Stimulated activated naive CD4-positive, alpha-beta T cell (primary cell): ENCODE measurements at regions not wholly inside any gene's neighbourhood (a gene's known extent, or its start where the extent isn't known, plus 50 kb on each side); places are given as distances from the start of the nearest gene placed in this dataset.
"Not testable (repeated sequence)": the region's sequence is repeated elsewhere in the genome, so short reads cannot be mapped to it uniquely, and the experiment has no call there.

Experiments used
- DNase-seq, 6 experiments: peaks; one replicate each; lab custom pipeline; 2025; lab: John Stamatoyannopoulos, UW

DNA sequence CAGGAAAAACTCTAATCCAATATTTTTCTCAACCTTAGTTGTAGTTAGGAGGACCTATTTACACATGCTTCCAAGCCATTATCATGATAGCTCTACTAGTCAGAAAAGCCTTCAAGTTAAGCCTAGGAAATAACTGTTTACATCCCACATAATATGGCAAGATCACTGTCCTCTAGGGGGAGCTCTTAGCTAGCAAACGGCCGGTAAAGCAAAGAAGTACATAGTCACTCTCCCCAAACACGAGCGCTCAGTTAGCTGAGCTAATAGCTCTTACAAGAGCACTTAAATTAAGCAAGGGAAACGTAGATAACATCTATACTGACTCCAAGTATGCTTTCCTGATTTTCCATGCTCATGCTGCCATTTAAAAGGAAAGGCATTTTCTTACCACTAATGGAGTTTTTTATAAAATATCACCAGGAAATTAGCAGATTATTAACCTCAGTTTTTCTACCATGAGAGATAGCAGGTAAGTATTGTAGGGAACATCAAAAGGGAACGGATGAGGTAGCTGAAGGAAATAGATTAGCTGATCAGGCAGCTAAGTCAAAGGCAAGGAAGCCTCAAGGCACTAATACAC lies 100.6 kb upstream of the PABPC3 start:
- DNase-seq = peak in 5 of 6 experiments; percentile 7 to 62 (median 36)

DNA sequence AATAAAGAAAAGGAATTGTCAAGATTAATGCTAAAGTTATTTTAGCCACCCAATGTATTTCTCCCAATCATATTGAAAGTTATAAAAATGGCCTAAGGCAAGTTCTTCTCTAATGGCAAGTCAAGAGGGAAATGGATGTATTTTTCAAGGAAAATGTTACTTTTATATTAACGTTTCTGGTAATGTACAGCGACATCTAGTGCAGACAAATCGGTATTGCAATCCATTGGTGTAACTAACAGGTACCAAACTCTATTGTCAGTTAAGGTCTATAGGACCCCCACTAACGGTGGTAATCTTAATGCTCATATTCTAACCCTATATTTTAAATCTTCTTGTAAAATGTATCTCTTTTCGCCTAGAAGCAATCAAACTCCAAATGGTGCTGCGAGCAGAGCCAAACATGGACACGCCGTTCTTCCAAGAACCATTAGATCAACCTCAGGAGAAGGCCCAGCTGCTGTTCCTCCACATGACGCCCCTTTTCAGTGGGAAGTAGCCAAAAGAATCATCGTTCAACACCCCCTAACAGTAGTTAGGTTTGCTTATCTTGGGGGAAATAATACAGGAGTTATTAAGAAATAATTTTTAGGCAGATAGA lies 98.5 kb upstream of the PABPC3 start:
- DNase-seq = peak in 3 of 6 experiments; percentile 4 to 26 (median 15)

DNA sequence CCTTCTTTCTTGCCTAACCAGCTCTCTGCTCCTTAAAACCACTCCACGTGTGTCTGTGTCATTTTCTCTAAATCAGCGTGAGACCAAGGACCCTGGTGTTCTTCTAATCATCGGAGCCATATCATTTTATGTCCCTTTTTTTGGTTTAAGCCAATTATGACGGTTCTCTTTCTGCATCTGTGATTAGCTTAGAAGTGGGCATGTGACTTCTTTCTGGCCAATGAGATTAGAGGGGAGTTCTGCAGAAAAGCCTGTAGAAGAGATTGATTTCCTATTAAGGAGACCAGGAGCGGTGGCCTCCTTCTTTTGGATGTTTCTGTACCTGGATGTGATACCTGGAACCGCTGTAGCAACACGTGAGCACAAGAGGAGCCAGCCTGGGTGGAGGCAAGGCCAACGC lies 97.5 kb upstream of the PABPC3 start:
- no peak for DNase-seq

DNA sequence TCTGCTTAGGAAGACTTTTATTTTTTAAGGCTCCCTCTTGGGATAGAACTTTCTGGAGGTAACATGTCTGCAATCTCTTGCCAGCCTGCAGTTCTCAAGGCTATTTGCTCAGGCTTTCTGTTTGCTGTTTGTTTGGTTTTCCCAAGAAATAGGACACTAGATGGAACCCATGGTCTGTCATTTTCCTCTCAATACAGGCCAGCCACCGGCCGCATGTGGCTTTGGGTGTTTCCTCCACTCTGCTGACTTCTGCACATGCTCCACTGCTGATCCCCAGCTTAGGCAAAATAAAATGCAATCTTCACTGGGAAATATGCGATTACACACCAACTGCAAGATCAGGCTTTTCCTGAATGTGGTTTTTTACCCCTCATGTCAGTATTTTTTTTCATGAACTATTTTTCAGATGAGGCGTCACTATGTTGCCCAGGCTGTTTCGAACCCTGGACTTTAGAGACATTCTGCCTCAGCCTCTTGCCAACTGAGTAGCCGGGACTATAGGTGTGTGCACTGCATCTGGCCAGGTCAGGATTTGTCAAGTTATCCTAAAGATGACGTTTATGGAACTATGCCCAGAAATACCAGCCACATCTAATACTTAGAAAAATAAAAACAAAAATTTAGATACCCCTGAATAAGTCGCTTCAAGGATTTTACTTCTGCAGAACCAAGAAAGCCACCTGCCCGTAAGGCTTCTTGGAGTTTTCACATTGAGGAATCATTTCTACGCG lies 94.3 kb upstream of the PABPC3 start:
- no peak for DNase-seq

DNA sequence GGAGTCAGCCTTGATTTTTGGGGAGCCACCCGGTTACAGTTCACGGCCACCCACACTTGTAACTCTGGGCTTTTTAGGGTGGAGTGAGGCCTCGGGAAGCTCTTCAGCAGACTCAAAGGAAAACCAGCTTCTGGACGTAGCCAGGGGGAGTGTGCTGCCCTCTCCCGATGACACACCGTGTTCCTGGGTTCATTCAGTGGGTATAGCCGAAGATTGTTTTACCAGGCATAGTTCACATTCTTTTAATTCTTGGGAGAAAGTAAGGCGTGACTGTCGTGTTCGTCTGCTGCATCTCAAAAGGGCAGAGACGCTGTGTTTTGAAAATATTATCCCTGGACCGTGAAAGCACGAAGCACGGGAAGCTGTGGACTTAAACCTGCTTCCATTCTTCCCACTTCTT lies 93.6 kb upstream of the PABPC3 start:
- not testable (repeated sequence) for DNase-seq

DNA sequence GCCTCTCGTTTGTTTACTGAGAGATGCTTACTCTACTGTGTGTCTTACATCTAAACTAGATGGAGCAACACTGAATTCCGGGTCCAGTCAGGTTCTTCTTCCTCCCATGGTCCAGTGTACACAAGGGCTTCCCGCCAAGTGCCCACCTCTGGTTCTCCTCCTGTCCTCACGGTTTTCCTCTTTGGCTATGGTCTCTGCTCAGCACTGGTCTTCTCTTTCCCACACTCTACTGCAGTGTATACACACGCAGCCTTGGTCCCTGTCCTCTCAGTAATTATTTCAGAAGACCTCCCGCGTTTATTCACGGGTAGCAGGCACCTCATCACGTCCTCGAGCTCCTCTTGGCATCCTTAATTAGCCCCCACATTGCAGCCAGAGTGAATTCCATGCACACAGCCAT lies 91.4 kb upstream of the PABPC3 start:
- DNase-seq = not testable (repeated sequence)

DNA sequence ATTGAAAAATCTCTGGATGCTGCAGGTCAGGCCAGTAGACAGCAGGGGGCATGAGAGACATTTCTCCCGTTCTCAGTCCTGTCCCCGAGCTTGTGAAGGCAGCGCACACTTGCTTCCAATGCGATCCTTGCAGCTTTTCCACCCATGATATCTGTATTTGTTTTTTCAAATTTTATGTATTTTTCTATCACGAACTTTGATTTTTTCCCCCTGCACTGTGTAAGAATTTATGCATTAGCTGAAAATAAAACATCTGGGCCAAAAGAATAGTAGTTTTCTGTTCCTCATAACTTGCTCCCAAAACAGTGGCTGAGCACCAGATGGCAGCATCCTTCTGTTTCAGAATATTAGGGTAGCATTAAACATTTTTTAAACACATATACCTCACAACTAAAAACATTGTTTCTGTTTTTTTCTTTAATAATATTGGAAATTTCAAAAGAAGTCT lies 90.9 kb upstream of the PABPC3 start:
- DNase-seq = peak in 2 of 6 experiments; percentile 4 to 13

DNA sequence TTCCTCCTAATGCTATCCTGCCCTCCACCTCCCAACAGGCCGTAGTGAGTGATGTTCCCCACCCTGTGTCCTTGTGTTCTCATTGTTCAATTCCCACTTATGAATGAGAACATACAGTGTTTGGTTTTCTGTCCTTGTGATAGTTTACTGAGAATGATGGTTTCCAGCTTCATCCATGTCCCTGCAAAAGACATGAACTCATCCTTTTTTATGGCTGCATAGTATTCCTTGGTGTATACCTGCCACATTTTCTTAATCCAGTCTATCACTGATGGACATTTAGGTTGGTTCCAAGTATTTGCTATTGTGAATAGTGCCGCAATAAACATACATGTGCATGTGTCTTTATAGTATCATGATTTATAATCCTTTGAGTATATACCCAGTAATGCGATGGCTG lies 88.5 kb upstream of the PABPC3 start:
- DNase-seq = not testable (repeated sequence)

DNA sequence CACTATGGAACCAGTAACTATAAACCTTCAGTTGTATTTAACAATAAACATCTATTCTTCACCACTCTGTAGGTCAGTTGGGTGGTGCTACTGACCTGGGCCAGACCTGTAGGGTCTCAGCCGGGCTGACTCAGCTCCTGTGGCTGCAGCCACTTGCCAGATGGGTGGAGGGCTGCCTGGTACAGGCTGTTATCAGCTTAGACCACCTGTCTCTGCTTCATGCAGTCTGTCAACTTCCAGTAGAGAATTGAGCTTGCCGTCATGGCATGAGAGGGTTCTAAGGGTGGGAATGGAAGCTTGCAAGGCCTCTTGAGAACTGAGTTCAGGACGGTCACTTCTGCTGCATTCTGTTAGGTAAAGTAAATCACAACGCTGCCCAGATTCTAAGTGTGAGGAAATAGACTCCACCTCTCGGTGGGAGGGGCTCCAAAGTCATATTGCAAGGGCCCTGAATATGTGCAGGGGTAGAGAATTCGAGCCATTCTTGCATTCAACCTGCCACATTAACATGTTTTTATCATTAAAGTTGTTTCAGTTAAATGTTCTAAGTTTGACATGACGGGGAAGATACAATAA lies 81.5 kb upstream of the PABPC3 start:
- not testable (repeated sequence) for DNase-seq

DNA sequence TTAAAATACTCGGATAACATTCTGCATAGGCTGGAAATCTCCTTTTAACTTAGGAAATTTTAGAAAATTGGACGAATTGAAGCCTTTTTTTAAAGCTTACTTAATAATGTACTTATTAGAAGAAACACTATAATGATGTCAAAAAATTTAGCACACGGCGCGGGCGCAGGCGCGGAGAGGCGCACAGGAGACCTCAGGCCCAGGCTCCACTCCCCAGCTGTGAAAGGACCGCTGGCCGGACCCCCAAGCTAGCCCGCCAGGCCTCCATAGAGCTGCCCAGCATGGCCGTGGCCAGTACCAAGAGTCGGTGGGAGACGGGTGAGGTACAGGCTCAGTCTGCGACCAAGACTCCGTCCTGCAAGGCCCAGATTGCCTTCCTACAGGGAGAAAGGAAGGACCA lies 78.8 kb upstream of the PABPC3 start:
- not testable (repeated sequence) for DNase-seq

DNA sequence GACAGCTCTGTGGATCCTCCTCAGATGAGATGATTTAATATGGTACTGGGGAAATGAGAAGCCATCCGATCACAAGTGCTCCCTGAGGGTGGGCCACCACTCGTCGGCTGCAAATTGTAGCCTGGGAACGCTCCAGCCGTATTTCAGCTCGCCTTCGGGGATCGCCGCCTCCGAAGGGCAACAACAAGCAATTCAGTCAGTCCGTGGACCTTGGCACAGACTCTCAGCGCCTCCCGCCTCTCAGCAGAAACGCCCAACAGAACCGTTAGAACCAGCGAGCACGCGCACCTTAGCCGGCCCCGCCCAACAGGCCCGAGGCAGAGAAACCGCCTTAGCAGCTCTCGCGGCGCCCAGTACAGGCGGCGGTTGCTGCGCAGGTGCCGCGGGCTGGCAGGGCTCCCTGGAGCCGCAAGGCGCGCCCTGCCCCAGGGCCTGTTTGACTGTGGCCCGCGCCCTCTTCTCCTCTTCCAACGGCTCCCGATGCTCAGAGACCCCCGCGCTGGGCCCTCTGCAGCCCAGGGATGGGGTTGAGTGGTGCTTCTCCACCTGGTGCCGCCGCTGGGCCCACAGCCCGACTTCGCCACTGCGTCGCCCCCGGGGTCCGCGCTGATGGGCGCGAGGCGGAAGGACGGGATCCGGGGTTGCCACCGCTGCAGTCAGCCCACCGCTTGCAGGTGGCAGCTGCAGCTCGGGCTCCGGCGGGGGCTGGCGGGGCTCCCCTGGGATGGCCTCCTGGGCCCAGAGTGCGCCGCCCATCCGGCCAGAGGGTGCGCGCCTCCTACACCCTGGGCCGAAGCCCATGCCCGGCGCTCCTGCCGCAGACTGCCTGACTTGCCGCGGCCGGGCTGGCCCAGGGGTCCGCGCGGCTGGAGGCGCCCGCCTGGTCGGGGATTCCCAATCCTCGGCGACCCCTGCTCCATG lies 77.9 kb upstream of the PABPC3 start:
- peak in 2 of 6 experiments; percentile 9 to 20 for DNase-seq

DNA sequence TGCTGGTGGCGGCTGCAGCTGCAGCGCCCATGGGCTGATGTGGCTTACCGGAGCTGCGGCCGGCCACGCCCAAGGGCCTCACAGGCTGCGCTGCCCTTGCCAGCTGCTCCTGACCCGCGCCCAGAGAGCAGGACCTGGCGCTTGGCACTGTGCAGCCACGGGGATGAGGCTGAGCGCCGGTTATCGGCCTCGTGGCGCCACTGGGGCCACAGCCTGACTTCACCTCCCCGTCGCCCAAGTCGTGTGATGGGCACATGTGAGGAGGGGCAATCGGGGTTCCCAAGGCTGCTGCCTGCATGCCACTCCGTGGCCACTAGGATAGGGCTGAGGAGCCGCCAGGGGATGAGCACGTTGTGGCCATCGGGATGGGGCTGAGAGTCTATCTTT lies 77.2 kb upstream of the PABPC3 start:
- no peak for DNase-seq

DNA sequence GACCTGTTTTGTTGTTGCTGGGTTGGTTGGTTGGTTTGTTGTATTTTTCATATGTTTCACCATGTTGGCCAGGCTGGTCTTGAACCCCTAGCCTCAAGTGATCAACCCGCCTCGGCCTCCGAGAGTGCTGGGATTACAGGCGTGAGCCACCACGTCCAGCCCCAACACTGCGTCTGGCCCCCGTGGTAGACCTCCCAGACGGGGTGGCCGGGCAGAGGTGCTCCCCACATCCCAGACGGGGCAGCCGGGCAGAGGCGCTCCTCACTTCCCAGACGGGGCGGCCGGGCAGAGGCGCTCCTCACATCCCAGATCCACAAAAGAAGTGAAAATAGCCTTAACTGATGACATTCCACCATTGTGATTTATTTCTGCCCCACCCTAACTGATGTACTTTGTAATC lies 76.2 kb upstream of the PABPC3 start:
- DNase-seq = not testable (repeated sequence)

DNA sequence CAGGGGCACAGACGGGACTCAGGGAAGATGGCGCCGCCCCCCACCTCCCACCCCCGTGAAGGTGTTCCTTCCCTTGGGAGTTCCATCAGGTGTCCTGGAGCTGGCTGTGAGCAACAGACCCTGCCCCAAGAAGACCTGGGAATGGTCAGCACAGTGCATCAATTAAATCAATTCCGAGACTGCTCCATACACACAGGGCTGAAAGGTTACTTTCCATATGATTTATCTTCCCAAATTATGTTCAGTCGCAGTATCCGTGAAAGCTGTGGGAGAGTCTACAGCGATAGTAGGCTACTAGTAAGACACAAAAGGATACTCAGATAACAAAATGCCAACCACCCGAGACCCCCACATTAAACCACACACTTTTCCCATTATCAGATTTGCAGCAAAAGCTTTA lies 71.8 kb upstream of the PABPC3 start:
- no peak for DNase-seq

DNA sequence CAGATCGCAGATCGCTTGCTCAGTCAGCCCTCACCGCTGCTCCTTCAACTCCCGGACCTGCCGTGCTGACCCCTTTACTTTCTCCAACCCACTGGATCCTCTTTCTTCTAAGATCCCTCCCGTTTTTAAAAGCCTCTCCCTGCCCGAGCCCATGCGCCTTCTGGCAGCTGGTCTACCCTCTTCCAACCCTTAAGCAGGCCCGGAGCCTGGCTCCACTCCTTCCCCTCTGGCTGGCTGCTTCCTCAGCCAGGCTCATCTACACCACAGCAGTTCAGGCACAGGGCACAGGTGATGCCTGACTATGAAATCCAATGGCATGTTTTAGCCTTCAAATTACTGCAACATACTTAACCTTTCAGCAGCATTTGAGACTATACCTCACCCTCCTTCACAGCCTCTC lies 63.8 kb upstream of the PABPC3 start:
- DNase-seq = no peak

DNA sequence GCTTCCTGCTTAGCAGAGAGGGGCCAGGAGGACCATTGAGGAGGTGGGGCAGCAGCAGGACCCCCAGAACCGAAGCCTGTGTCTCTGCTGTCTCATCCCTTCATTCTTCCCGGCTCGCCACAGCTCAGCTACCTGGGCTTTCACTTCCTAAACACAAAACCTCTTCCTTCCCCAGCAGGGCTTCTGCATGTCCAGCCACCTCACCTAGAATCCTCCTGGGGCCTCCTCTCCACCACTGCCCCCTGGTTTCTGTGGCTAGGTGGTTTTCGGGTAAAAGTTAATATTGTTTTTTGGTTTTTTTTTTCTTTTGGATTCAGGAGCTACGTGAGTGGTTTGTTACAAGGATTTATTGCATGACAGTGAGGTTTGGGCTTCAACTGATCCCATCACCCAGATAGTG lies 61.8 kb upstream of the PABPC3 start:
- no peak for DNase-seq

DNA sequence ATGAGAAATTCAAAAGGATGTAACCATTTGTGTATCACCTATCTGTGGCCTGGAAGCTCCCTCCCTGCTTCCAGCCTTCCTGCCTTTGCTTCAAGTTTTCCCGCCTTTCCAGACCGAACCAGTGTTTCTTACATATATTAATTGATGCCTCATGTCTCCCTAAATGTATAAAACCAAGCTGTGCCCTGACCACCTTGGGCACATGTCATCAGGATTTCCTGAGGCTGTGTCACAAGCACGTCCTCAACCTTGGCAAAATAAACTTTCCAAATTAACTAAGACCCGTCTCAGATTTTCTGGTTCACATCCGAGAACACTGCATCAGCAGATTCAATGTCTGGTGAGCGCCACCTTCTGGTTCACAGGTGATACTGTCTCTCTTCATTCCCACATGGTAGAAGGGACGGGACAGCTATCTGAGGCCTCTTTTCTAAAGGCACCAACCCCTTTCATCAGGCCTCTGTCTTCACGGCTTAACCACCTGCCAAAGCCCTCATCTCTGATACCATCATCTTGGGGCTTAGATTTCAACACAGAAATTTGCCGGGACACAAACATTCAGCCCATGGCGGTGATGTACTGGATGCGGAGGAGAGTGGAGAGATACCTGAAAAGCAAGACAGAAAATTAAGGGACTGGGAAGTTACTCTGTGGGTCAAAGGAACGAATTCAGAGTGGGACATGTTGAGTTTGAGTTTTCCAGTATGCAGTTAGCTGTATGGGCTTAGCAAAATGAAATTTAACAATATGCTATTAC lies 58.7 kb upstream of the PABPC3 start:
- DNase-seq = peak in 3 of 6 experiments; percentile 3 to 44 (median 22)

DNA sequence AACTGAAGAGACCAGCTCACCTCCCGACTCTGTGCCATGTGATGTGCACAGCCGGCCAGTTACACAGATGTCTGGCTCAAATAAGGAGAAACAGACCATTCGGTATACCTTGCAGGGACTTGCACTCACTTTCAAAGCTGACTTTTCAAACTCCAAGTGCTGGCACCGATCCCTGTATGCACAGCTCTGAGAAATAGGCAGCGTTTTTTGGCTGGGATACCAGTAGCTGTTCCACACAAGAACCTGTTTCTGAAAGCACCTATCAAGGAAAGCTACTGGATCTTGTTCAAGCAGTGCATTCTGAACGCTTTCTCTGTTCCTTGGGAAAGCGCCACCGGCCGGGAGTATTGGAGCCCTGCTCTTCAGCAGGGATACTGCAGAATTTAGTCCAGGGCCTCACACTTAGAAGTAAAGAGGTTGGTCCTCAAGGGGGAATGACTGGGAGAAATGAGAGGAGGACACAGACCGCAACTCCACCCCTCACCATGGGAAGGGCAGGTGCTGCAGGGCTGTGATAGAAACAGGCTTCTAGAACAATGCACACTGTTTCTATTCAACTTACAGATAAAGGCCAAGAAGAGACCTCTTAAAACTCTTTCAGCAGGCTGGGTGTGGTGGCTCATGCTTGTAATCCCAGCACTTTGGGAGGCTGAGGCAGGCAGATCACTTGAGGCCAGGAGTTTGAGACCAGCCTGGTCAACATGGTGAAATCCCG lies 53.6 kb upstream of the PABPC3 start:
- DNase-seq = no peak

DNA sequence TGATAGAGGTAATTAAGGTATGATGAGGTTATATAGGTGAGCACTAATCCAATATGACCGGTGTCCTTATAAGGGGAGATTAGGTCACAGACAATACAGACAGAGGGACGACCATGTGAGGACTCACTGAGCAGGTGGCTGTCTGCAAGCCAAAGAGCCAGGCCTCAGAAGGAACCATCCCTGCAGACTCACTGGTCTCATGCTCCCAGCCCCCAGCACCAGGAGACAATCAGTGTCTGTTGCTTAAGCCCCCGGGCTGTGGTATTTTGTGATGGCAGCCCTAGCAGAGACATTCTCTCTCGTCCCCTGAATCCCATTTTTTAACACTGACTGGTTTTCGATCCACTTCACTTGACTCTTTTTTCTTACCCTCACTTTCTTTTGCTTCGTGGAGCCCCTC lies 51.9 kb upstream of the PABPC3 start:
- no peak for DNase-seq
